ENCODE measurements at regions not wholly inside any gene's neighbourhood (a gene's known extent, or its start where the extent isn't known, plus 50 kb on each side); places are given as distances from the start of the nearest gene placed in this dataset.

GRCh38 chr5:169390265-169390664 lies 89.3 kb upstream of the SLIT3 start:
- no peaks in the 10 kb centered on the region for H3K27me3 ChIP-seq
- H3K9me3 ChIP-seq, result no peaks in the 10 kb centered on the region
- no peaks in the 10 kb centered on the region for H3K4me1 ChIP-seq
- TF ChIP-seq POLR2AphosphoS5 (IDR thresholded peaks at IDR 0.05), result no peak
- no peak for TF ChIP-seq EP300 (IDR thresholded peaks at IDR 0.05)
- TF ChIP-seq POLR2A (IDR thresholded peaks at IDR 0.05), result no peak
- TF ChIP-seq, protein P1, sequence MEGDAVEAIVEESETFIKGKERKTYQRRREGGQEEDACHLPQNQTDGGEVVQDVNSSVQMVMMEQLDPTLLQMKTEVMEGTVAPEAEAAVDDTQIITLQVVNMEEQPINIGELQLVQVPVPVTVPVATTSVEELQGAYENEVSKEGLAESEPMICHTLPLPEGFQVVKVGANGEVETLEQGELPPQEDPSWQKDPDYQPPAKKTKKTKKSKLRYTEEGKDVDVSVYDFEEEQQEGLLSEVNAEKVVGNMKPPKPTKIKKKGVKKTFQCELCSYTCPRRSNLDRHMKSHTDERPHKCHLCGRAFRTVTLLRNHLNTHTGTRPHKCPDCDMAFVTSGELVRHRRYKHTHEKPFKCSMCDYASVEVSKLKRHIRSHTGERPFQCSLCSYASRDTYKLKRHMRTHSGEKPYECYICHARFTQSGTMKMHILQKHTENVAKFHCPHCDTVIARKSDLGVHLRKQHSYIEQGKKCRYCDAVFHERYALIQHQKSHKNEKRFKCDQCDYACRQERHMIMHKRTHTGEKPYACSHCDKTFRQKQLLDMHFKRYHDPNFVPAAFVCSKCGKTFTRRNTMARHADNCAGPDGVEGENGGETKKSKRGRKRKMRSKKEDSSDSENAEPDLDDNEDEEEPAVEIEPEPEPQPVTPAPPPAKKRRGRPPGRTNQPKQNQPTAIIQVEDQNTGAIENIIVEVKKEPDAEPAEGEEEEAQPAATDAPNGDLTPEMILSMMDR (IDR thresholded peaks at IDR 0.05), result no peak
- no peak overlapping the region for H3K4me3 ChIP-seq
- no peak for ATAC-seq
- H3K36me3 ChIP-seq, result no peaks in the 10 kb centered on the region
- H3K27ac ChIP-seq, result no peak overlapping the region

DNA sequence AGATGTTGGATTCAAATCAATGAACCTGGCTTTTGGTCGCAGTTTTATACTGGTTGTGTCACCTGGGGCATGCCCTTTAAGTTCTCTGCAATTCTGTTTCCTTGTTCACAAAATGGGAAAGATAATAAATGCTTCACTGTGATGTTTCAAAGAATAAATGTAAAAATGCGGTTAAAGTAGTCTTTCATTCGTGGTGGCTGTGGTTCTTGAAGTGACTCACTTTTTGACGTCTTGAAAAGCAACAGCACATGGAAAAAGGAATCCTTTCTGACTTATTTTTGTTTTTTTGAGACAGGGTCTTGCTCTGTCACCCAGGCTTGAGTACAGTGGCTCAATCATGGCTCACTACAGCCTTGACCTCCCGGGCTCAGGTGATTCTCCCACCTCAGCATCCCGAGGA lies 88.4 kb upstream of the SLIT3 start:
- TF ChIP-seq POLR2AphosphoS5 (IDR thresholded peaks at IDR 0.05) (no peak), POLR2A (IDR thresholded peaks at IDR 0.05) (no peak), EP300 (IDR thresholded peaks at IDR 0.05) (no peak)
- TF ChIP-seq, protein P1 (IDR thresholded peaks at IDR 0.05), result no peak
- Histone ChIP-seq H3K36me3 (no peaks in the 10 kb centered on the region), H3K27me3 (no peaks in the 10 kb centered on the region), H3K4me3 (no peak overlapping the region), H3K4me1 (no peaks in the 10 kb centered on the region), H3K9me3 (no peaks in the 10 kb centered on the region), H3K27ac (no peak overlapping the region)
- no peak for ATAC-seq
- 82 to 96% methylated on average over 4 of the region's 6 CpGs for WGBS, 2 donors (ENCODE audit: low coverage in 1 of 2)

DNA sequence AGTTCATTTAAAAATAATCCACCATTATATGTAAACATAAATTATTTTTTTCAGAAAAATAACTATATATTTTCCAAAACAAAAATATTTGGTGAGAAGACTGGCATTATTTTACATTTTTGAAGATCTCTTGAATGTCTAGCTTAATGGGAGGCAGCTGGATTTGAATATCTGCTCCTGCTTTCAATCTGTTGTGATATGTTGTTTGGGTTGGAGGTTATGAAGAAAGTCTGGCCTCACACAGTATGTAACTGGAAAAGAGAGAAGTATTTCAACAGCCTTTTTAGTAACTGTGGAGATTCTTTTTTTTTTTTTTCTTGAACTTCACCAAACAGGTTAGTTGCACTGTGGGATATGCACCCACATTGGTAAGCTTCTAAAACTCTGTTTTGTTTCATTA lies 84.7 kb upstream of the SLIT3 start:
- Histone ChIP-seq H3K4me1 (no peaks in the 10 kb centered on the region), H3K27me3 (no peaks in the 10 kb centered on the region), H3K27ac (no peak overlapping the region), H3K36me3 (no peaks in the 10 kb centered on the region), H3K4me3 (no peak overlapping the region), H3K9me3 (peaks cover 0 to 6% (median 0%) of the 10 kb centered on the region in 3 donors)
- no peak for ATAC-seq
- TF ChIP-seq POLR2A (IDR thresholded peaks at IDR 0.05) (no peak), EP300 (IDR thresholded peaks at IDR 0.05) (no peak), POLR2AphosphoS5 (IDR thresholded peaks at IDR 0.05) (no peak)
- TF ChIP-seq, protein P1 (IDR thresholded peaks at IDR 0.05), result no peak

DNA sequence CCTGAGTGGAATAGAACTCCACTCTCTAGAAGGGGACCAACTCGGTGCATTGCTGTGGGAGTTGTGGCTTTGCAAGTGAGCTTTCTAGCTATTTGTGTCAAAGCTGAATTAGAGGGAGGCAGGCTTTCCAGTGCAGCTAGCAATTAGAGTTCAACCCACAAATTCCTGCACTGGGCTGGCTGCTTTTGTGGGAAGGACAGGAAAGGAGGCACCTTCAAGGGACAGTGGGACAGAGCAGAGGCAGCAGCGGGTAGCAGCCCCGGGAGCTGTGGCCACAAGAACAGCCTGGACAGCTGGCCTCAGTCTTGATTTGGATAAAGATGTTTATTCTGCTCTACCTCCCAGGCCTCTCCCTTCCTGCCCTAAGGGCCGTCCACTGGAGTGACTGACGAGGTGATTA lies 83.7 kb upstream of the SLIT3 start:
- Histone ChIP-seq H3K36me3 (no peaks in the 10 kb centered on the region), H3K27ac (no peak overlapping the region), H3K27me3 (no peaks in the 10 kb centered on the region), H3K9me3 (peaks cover 0 to 16% (median 0%) of the 10 kb centered on the region in 3 donors), H3K4me3 (no peak overlapping the region), H3K4me1 (no peaks in the 10 kb centered on the region)
- 0 to 18% methylated on average over 1 to 3 of the region's 5 CpGs for WGBS, 2 donors (ENCODE audit: low coverage in 1 of 2)
- TF ChIP-seq POLR2A (IDR thresholded peaks at IDR 0.05) (no peak), EP300 (IDR thresholded peaks at IDR 0.05) (no peak), POLR2AphosphoS5 (IDR thresholded peaks at IDR 0.05) (no peak)
- TF ChIP-seq, protein P1 (IDR thresholded peaks at IDR 0.05), result no peak
- no peak for ATAC-seq

DNA sequence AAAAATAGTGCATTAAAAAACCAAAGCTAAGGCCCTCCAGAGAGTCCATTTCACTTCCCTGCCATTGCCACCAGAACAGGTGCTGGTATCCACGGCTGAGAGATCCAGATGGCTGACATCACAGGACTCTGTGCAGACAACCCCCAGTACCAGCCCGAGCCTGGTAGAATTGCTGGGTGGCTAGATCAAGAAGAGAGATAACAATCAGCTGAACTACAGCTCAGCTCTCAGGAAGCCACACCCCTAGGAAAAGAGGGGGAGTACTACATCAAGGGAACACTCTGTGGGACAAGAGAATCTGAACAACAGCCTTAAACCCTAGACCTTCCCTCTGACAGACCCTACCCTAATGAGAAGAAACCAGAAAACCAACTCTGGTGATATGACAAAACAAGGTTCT lies 73.8 kb upstream of the SLIT3 start:
- H3K27ac ChIP-seq, result no peak overlapping the region
- TF ChIP-seq, protein P1 (IDR thresholded peaks at IDR 0.05), result no peak
- TF ChIP-seq POLR2AphosphoS5 (IDR thresholded peaks at IDR 0.05), result no peak
- H3K4me3 ChIP-seq, result no peak overlapping the region
- H3K27me3 ChIP-seq, result no peaks in the 10 kb centered on the region
- H3K4me1 ChIP-seq, result no peaks in the 10 kb centered on the region
- H3K36me3 ChIP-seq, result no peaks in the 10 kb centered on the region
- WGBS, 2 donors (ENCODE audit: low coverage in 1 of 2), result no CpG with 5 or more reads among the region's 2 CpGs
- ATAC-seq, result no peak
- peaks cover 0 to 16% (median 0%) of the 10 kb centered on the region in 3 donors for H3K9me3 ChIP-seq

Measured in gastroesophageal sphincter (tissue), 4 donors.